Jurkat, Clone E6-1 (cell line): ENCODE measurements at regions not wholly inside any gene's neighbourhood (a gene's known extent, or its start where the extent isn't known, plus 50 kb on each side); places are given as distances from the start of the nearest gene placed in this dataset.

Experiments
- DNase-seq: peaks from one replicate; pipeline ENCODE4 v3.0.0-alpha.2; 2011; ENCODE audit warnings: low read depth, low spot score
- H3K4me3 ChIP-seq: 2 replicates; pipeline ENCODE4 v1.5.1; 2011; ENCODE audit warnings: mild to moderate bottlenecking, low read length, control low read depth, moderate library complexity

DNA sequence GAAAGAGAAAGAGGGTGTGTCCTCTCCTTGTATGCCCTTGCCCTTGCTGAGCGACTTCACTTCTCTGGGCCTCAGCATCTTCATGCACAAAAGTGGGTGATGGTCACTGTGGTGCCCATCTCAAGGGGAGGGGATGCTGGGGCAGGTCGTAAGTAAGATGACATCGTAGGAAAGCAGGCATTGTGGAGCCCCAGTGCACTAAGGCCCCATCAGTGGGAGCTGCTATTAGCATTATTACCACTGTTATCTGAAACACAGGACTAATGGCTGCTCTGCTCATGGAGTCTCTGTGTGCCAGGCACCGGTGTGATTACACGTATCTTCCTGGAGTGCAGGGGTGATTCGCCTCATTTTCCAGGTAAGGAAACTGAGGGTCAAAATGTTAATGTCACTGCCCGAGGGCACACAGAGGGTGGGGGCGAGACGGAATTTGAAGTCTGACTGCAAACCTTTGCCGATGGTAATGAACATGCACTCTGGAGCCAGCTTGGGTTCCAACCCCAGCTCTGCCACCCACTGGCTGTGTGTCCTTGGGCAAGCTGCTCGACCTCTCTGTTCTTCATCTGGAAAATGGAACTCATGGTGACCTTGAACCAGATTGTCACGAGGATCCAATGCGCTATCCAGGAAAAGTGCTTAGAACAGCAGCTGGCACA, 63.2 kb upstream of the GSE1 start:
- no peak overlapping the region for H3K4me3 ChIP-seq
- DNase-seq, result no peak

DNA sequence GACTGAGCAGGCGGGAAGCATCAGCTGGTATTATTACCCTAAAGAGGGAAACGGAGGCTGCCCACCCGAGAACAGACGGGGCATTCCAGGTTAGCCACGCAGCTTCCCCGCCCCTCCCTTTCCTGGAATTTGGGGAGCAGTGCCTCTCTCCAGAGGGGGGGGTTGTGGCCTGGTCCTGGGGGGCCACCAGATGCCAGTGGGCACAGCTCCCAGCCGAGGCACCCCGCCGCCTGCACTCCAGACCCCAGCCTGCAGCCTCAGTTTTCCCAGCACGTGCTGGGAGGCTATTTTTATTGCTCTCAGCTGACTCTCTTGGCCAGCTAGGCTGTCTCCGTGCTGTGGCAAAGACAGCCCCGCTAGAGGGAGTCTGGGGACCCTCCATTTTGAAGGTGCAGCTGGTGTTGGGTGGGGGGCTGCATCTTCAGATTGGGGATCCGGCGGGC, 62.7 kb upstream of the GSE1 start:
- no peak overlapping the region for H3K4me3 ChIP-seq
- no peak for DNase-seq

DNA sequence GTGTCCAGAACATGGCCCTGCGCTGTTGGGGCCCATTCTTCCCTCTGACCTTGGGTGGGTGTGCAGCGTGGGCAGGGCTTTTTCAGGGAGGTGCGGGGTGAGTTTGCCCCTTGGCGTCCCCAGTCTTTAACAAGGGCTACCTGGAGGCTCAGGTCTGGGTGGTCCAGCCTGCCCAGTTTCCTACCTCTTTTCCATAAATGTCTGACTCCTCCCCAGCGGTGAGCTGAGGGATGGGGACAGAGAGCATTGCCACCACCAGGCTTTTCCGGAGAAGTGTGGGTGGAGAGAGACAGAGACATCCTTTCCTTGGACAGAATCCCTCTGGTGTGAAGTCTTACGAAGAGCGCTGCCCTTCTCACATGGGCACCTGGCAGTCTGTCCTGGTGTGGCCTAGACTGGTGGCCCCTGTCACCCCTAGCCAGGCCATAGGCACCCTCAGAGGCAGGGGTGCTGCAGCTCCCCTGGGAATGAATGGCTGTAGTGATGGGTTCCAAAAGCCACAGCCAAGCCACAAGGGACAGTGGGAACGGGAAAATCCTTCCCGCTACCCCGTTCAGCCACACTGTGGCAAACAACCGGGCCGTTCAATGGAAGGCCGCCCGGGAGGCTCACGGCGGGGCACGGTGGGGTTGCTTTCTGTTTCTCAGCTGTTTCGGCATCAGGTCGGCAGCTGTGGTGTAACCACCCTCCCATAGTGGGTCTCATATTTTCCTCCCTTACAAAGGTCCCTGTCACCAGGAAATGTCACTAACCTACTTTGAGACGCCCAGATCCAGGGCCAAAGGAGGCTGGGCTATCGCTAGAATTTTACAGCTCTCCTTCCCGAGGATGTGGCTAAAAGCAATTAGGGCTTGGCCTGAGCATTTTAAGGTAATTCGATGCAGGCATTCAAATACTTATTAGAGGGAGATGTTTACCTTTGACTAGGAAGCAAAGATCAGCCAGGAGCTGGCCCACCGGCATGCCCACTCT, 61.9 kb upstream of the GSE1 start:
- peak overlapping the region; percentile 4; the same call in 1 of the 2 replicates for H3K4me3 ChIP-seq
- DNase-seq, result no peak

DNA sequence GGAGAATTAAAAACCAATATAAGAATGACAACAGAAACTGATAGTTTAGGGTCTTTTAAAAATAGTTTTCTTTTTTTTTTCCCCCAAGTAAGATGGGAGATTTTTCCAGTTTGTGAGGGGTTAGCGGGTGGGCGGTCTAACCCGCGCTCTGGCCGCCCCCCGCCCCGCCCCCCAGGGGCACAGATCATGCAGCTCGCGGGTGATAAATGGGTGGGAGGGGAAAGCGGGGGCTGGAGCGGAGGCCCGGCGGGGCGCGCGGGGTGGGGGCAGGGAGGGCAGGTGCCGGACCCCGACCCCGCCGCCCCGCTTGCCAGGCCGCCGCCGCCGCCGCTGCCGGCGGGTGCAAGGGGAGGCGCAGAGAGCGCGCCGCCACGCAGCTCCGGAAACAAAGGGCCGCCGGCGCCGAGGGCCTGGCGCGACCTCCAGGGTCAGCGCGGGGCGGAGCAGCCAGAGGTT, 60.1 kb upstream of the GSE1 start:
- DNase-seq, result no peak
- H3K4me3 ChIP-seq, result peak overlapping the region; percentile 84

DNA sequence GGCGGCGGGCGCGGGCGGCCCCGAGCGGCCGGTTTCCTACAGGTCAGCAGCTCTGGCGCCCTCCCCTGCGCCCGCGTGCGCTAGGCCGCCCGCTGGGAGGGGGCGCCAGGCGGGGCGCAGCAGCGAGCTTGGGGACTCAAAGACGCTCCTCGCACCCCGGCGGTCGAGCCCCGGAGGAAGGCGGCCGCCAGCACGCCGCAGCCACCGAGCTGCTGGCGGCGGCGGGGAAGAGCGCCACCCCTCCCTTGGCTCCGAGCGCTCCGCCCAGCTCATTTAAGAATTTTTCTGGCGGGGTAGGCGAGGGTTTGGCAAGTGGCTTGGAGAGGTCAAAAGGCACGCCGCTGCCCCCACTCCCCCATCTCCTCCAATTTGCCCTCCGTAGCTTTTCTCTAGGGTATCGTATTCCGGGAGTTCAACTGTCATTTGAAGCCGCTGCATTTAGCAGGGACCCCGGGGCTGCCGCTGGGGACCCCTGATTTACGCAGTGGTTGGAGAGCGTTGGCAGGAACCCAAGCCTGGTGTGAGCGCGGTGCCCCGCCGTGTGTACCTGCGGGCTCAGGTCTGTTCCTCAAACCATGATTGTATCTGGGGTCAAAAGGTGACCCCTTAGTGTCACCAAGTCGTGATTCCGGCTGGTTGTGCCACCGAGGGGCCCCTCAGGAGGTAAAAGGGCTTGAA, 59.5 kb upstream of the GSE1 start:
- H3K4me3 ChIP-seq, result peak overlapping the region; percentile 84
- no peak for DNase-seq

DNA sequence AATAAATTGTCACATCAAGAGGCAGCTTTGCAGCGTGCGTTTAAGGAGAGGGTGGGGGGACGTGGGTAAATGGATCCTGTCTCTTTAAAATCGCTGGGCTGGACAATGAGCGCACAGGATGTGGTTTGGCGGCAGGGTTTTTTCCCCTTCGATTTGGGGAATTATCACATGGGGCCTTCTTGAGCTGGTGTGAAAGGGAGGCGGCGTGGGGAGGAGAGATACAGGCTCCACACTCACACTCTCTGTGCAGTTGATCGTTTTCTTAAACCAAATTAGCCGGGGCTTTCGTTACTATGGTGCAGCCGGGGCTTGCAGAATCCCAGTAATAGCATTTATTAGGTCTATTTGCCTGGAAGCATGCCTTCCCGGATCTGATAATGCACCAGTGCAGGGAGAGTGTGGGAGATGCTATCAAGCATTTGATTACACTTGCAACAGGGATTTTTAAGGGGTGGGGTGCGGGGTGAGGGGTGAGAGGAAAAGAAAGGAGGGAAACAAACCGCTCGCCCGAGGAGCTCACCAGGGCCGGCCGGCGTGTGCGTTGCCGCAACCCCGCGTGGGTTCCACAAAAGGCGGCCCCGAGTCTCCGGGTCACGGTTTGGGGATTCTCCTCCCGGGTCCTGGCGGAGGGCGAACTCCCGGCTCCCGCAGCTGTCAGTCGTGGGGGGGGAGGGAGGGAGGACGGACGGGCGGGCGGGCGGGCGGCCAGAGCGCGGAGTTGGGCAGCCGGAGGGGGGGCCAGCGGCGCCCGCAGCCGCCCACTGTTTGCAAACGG, 58.8 kb upstream of the GSE1 start:
- peak overlapping the region; percentile 84 for H3K4me3 ChIP-seq
- peak; percentile 94 for DNase-seq

DNA sequence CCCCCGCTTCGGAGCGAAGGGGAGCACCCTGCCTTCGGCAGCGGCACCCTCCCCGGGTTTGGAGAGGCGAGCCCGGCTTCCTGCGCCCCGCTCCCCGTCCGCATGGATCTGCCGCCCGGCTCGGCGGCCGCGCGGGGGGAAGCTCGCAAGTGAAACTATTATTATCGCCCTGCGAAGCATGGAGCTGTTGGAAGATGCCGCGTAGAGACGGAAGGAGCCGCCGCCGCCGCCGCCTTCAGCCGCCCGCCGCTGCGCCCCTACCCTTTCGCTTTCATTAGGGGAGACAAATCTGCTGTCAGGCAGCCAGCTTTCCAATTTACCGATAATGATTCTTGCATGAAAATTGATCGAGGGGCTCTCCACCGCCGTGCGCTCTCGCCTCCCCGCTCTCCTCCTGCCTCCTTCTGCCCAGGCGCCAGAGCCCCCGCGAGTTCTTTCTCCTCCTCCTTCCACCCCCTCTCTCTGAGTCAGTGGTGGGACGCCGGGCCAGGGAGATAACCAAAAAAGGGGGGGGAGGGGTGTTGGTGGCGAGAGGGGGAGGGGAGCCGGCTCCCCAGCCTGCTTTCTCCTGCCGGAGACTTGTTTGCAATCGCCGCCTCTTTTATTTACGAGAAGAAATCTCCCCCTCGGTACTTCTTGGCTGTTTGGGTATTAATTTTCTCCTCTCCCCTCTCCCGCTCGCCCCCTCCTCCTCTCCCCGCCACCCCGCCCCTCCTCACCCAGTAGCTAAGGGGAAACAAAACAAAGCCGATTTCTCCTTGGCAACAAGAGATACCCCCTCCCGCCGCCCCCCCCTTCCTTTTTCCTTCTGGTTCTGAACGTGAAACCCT, 58.0 kb upstream of the GSE1 start:
- no peak for DNase-seq
- peak overlapping the region; percentile 84 for H3K4me3 ChIP-seq

DNA sequence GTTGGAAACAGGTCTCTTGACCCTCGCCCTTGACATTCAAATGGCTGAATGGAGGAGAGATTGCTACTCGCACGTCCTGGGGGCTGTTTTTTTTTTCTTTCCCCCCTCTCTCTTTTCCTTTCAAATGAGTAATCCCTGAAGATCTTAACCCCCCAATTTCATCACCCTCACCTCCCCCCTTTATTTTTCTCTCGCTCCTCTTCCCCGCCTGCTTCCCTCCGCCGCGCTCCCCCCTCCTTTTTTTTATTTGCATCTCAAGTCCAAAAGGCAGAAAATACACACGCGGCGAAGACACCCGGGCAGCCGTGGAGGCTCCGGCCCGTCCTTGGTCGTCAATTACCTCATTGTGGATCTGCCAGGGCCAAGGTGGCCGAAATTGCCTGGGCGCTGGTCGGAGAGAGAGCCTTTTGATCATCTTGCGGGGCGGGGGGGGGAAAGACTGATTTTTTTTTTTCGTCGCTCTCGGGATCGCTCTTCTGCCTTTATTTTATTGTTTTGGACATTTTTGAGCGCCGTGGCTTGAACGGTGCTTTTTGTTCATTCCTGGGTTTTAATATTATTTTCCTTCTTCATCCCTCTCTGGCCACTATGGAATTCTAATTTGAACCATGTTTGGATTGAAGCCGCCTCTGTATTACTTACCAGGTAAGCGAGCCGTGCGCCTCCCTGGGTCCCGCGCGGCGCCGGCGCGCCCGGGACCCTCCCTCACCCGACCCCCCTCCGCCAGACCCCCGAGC, 57.2 kb upstream of the GSE1 start:
- no peak for DNase-seq
- peak overlapping the region; percentile 84 for H3K4me3 ChIP-seq

DNA sequence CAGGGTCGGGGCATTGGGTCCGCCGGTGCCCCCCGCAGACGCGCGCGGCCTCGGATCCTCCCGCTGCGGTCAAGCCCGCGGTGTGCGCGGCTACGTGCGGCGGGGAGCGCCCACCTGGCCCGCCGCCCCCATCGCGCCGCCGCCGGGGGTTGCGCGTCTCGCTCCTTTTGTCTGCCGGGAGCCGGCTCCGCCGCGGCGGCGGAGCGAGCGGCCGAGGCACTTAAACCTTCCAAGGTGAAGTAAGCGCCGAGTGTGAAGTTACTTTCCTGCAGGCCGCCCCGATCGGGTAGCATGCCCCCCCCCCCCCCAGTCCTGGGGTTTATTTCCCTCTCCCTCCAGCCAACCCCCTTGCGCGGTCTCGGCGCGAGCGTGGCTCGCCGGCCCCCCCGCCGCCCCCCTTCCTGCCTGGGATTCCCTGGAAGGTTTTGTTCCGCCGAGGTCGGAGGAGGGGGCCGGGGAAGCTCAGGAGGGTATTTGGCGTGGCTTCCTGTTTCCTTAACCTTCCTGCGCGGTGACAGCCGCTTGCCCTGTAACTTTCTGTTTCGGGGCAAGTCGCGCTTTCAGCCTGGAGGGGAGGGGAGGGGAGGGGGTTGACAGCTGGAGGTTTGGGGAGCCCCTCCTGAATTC, 56.6 kb upstream of the GSE1 start:
- DNase-seq, result no peak
- peak overlapping the region; percentile 84 for H3K4me3 ChIP-seq

DNA sequence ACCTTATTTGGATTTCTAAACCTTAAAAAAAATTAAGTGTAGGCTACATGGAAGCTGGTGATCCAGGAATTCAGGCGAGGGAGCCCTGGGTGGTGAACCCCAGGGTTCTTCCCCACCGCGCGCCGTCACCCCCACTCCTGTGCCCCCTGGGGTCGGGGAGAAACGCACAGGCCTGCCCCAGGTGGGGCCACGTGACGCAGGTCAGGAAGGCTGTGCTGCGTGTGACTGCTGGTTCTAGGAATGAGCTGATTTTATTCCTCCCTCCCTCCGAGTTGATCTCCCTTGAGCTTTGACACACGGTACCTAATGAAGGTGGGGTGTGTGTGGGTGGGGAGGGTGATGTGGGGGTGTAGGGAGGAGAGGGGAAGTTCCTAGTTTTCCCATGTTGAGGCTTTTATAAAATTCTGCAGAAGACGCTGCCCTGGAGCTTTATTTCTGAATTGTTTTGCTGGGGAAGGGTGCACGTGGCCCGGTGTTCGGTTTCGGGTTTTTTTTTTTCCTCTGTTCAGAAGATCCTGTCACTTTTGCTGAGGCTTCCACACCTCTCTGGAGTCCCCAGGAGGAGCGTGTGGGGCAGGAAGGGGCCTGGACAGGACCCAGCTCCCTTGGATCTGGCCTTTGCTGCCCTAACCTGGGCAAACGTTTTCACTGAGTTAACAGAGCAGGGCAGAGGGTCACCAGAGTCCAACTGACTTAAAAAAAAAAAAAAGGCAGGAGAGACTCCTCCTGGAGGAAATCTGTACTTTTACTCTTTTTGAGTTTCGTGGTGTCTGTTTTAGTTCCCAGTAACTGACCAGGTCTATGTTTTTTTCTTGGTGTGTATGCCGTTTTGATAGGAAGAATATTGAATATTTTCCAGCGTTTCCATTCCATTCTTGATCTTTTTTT, 55.8 kb upstream of the GSE1 start:
- H3K4me3 ChIP-seq, result peak overlapping the region; percentile 84
- no peak for DNase-seq

DNA sequence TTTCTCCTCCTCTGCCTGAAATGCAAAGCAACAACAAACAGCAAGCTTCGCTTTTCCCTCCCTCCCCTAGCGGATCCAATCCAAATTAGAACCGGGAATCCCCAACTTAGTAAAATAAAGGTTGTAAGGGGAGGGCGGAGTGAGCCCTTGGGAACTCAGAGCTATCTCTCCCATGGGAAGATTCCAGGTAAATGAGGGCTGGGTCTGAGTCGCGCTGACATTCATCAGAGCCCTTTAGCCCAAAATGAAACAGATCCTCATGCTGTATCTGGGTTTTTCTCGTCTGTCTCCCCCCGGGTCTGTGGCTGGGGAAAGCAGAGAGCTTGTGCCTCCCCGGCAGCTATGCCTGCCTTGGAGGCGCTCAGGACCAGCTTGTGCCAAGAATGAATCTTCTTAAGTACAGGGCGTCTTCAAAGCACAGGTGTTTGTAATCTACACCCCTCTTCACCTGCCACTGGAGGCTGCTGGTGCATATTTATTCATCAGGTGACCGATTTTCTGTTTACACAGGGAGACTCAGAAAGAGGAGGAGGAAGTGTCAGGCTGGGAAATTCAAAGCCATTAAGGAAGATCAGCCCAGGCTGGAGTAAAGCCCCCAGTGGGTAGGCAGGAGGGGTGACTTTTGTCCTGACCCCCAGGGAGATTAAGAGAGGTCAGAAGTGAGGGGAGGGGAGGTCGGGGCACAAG, 55.0 kb upstream of the GSE1 start:
- DNase-seq, result no peak
- peak overlapping the region; percentile 84 for H3K4me3 ChIP-seq

DNA sequence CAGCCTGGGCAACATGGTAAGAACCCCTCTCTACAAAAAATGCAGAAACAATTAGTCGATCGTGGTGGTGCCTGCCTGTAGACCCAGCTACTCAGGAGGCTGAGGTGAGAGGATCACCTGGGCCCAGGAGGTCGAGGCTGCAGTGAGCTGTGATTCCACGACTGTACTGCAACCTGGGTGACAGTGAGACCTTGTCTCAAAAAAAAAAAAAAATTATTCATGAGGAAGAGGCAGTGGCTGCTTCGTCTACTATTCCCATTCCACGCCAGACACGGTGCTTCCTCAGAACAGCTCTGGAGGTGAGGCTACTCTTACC, 52.2 kb upstream of the GSE1 start:
- H3K4me3 ChIP-seq, result no peak overlapping the region
- DNase-seq, result no peak

DNA sequence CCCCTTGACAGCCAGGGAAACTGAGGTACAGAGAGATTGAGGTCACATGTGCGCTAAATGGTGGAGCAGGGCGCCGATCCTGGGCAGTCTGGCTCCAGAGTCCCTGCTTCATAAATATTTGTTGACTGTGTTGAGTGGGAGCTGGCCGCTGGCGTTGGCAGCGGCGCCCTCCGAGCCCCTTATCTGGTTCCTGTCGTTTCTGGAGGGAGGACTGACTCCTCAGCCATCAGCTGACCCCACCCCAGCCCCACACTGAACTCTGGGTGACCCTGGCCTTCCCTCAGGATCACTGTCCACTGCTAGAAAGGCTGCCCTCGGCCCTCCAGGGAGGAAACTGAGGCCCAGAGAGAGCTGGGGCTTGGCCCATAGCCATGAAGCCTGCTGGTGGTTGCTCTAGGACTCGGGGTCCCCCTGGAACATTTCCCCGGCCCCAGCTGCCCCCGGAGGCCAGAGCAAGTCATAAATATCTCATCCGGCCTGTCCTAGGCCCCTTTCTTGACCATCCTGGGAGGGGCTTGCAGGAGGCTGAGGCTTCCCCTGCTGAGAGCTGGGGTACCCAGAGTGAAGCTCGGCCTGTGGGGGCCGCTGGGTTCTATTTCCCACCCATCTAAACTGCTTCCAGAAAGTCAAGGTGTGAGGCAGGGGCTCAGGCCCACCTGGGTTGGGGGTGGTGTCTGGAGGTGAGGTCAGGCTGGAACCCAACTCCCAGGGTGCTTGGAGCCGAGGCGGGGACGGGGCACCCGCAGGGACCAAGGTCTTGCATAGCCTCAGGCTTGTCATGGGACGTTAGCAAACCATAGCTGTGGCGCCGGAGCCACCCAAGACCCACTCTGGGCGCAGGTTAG, 51.7 kb upstream of the GSE1 start:
- no peak for DNase-seq
- no peak overlapping the region for H3K4me3 ChIP-seq

DNA sequence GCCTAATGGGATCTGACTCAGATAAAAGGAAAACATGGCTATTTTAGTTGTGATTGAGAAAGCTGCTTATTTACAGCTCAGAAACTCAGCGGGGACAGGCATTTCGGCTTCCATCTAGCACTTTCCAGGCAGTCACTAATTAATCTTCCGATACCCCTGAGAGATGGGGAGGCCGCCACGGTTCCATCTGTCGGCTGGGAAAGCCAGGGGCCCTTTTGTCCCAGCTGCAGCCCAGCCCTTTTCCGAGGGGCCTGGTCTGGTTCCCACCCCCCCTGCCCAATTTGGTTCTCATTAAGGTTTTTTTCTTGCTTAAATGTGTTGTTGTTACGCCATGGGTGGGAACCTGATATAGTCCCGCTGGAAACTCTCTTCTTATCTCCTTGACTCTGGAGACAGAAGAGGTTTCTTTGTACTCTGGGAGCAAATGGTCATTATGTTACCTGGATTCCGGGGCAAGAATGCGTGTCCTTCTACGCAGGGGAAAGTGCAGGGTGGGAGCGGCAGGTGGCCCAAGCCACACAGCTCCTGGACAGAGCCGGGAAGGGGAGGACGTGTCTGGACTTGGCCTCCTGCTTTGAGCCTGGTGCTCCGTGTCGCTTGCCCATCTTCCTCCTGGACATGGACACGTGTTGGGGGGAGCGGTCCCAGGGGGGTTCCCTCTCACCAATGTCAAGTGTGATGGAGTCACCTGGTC, 50.9 kb upstream of the GSE1 start:
- H3K4me3 ChIP-seq, result no peak overlapping the region

More for the DNA sequence above, 50.9 kb upstream of the GSE1 start:
- no peak for DNase-seq
